ENCODE measurements at regions not wholly inside any gene's neighbourhood (a gene's known extent, or its start where the extent isn't known, plus 50 kb on each side); places are given as distances from the start of the nearest gene placed in this dataset.

DNA sequence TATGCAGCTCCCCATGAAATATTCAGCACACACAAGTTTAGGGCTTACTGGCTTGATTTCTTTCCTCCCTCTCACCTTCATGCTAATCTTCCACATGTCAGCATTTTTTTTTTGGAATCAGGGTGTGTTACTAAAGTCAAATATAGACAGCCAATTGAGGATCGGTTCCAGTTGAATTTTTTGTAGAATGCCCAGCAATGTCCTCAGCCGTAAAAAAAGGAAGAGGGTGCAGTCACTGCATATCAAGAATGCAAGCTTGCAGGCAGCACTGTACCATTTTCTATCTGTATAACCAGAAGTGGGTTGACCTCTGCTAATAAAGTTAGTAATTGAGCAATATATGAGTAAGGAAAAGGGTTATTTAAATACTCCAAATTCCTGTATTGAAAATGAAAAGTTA, 51.4 kb upstream of the CHMP2B start:
- Histone ChIP-seq H3K27me3 (ENCODE audit: control insufficient read depth in 4 of 4, insufficient read depth in 4 of 4, low read length in 3 of 4) (no peaks in the 10 kb centered on the region), H3K9ac (ENCODE audit: low read depth in 1 of 2, low read length in 2 of 2) (no peak overlapping the region), H3K4me3 (ENCODE audit: low read depth in 1 of 3, low read length in 3 of 3) (no peak overlapping the region), H3K36me3 (ENCODE audit: control insufficient read depth in 4 of 4, insufficient read depth in 3 of 4, low read depth in 1 of 4, low read length in 3 of 4) (no peaks in the 10 kb centered on the region), H3K9me3 (ENCODE audit: control insufficient read depth in 4 of 4, low read length in 3 of 4) (no peaks in the 10 kb centered on the region), H3K27ac (ENCODE audit: low read depth in 1 of 2, low read length in 2 of 2) (no peak overlapping the region), H3K4me1 (ENCODE audit: control insufficient read depth in 4 of 4, insufficient read depth in 4 of 4, low read length in 3 of 4) (no peaks in the 10 kb centered on the region)
- whole genome bisulfite sequencing, result 84% methylated on average over 2 of the region's 2 CpGs
- DNase-seq (ENCODE audit: low spot score), result no peak
- TF ChIP-seq HNF4G (IDR thresholded peaks at IDR 0.05), result no peak
- TF ChIP-seq NR2F2 (IDR thresholded peaks at IDR 0.05), result no peak
- TF ChIP-seq, protein P1, sequence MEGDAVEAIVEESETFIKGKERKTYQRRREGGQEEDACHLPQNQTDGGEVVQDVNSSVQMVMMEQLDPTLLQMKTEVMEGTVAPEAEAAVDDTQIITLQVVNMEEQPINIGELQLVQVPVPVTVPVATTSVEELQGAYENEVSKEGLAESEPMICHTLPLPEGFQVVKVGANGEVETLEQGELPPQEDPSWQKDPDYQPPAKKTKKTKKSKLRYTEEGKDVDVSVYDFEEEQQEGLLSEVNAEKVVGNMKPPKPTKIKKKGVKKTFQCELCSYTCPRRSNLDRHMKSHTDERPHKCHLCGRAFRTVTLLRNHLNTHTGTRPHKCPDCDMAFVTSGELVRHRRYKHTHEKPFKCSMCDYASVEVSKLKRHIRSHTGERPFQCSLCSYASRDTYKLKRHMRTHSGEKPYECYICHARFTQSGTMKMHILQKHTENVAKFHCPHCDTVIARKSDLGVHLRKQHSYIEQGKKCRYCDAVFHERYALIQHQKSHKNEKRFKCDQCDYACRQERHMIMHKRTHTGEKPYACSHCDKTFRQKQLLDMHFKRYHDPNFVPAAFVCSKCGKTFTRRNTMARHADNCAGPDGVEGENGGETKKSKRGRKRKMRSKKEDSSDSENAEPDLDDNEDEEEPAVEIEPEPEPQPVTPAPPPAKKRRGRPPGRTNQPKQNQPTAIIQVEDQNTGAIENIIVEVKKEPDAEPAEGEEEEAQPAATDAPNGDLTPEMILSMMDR (IDR thresholded peaks at IDR 0.05; ENCODE audit: low read depth, low read length, missing input control), result no peak
- TF ChIP-seq MAX (IDR thresholded peaks at IDR 0.05), result no peak
- TF ChIP-seq HNF4A (conservative IDR thresholded peaks at IDR 0.05), result no peak
- TF ChIP-seq GABPA (IDR thresholded peaks at IDR 0.05 in 1 of 2, conservative IDR thresholded peaks at IDR 0.05 in 1 of 2), result no peak
- no peak for TF ChIP-seq YY1 (IDR thresholded peaks at IDR 0.05)
- TF ChIP-seq RXRA (IDR thresholded peaks at IDR 0.05), result no peak
- no peak for TF ChIP-seq FOXA1 (IDR thresholded peaks at IDR 0.05)
- TF ChIP-seq RAD21 (IDR thresholded peaks at IDR 0.05), result no peak
- no peak for TF ChIP-seq TAF1 (conservative IDR thresholded peaks at IDR 0.05)
- TF ChIP-seq ZBTB33 (IDR thresholded peaks at IDR 0.05), result no peak
- TF ChIP-seq EGR1 (IDR thresholded peaks at IDR 0.05; ENCODE audit: low read depth in 2 of 2), result no peak
- no peak for TF ChIP-seq JUND (IDR thresholded peaks at IDR 0.05)

GRCh38 chr3:87173776-87174175, 53.3 kb upstream of the CHMP2B start:
- no peaks in the 10 kb centered on the region for H3K27me3 ChIP-seq (ENCODE audit: control insufficient read depth in 4 of 4, insufficient read depth in 4 of 4, low read length in 3 of 4)
- 91% methylated on average over 2 of the region's 2 CpGs for WGBS
- no peak overlapping the region for H3K4me3 ChIP-seq (ENCODE audit: low read depth in 1 of 3, low read length in 3 of 3)
- H3K27ac ChIP-seq (ENCODE audit: low read depth in 1 of 2, low read length in 2 of 2), result no peak overlapping the region
- H3K9ac ChIP-seq (ENCODE audit: low read depth in 1 of 2, low read length in 2 of 2), result no peak overlapping the region
- H3K9me3 ChIP-seq (ENCODE audit: control insufficient read depth in 4 of 4, low read length in 3 of 4), result no peaks in the 10 kb centered on the region
- DNase-seq (ENCODE audit: low spot score), result no peak
- no peaks in the 10 kb centered on the region for H3K36me3 ChIP-seq (ENCODE audit: control insufficient read depth in 4 of 4, insufficient read depth in 3 of 4, low read depth in 1 of 4, low read length in 3 of 4)
- H3K4me1 ChIP-seq (ENCODE audit: control insufficient read depth in 4 of 4, insufficient read depth in 4 of 4, low read length in 3 of 4), result no peaks in the 10 kb centered on the region
- TF ChIP-seq HNF4A (conservative IDR thresholded peaks at IDR 0.05) (no peak), EGR1 (IDR thresholded peaks at IDR 0.05; ENCODE audit: low read depth in 2 of 2) (no peak), GABPA (IDR thresholded peaks at IDR 0.05 in 1 of 2, conservative IDR thresholded peaks at IDR 0.05 in 1 of 2) (no peak), SP1 (IDR thresholded peaks at IDR 0.05) (no peak), RAD21 (IDR thresholded peaks at IDR 0.05) (no peak), MAX (IDR thresholded peaks at IDR 0.05) (no peak), JUND (IDR thresholded peaks at IDR 0.05) (no peak), TAF1 (conservative IDR thresholded peaks at IDR 0.05) (no peak), HNF4G (IDR thresholded peaks at IDR 0.05) (no peak), NR2F2 (IDR thresholded peaks at IDR 0.05) (no peak), RXRA (IDR thresholded peaks at IDR 0.05) (no peak)
- TF ChIP-seq, protein P1 (IDR thresholded peaks at IDR 0.05; ENCODE audit: low read depth, low read length, missing input control), result no peak
- TF ChIP-seq, protein P2, sequence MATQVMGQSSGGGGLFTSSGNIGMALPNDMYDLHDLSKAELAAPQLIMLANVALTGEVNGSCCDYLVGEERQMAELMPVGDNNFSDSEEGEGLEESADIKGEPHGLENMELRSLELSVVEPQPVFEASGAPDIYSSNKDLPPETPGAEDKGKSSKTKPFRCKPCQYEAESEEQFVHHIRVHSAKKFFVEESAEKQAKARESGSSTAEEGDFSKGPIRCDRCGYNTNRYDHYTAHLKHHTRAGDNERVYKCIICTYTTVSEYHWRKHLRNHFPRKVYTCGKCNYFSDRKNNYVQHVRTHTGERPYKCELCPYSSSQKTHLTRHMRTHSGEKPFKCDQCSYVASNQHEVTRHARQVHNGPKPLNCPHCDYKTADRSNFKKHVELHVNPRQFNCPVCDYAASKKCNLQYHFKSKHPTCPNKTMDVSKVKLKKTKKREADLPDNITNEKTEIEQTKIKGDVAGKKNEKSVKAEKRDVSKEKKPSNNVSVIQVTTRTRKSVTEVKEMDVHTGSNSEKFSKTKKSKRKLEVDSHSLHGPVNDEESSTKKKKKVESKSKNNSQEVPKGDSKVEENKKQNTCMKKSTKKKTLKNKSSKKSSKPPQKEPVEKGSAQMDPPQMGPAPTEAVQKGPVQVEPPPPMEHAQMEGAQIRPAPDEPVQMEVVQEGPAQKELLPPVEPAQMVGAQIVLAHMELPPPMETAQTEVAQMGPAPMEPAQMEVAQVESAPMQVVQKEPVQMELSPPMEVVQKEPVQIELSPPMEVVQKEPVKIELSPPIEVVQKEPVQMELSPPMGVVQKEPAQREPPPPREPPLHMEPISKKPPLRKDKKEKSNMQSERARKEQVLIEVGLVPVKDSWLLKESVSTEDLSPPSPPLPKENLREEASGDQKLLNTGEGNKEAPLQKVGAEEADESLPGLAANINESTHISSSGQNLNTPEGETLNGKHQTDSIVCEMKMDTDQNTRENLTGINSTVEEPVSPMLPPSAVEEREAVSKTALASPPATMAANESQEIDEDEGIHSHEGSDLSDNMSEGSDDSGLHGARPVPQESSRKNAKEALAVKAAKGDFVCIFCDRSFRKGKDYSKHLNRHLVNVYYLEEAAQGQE (IDR thresholded peaks at IDR 0.05), result no peak
